ENCODE measurements at regions not wholly inside any gene's neighbourhood (a gene's known extent, or its start where the extent isn't known, plus 50 kb on each side); places are given as distances from the start of the nearest gene placed in this dataset.

- no peak overlapping the region for H3K4me3 ChIP-seq (ENCODE audit: low read depth, low read length)
- DNase-seq (ENCODE audit: low read depth): no peak
- no peak for TF ChIP-seq CTCF (conservative IDR thresholded peaks at IDR 0.05; ENCODE audit: low read depth, low read length)
These were observed 54.4 kb upstream of the BHLHE23 start for GRCh38 chr20:63061051-63061770.

GRCh38 chr20:63060057-63060991 is 53.6 kb upstream of the BHLHE23 start:
- TF ChIP-seq CTCF (conservative IDR thresholded peaks at IDR 0.05; ENCODE audit: low read depth, low read length): no peak
- no peak for DNase-seq (ENCODE audit: low read depth)
- H3K4me3 ChIP-seq (ENCODE audit: low read depth, low read length): no peak overlapping the region

GRCh38 chr20:63059684-63060056 is 52.9 kb upstream of the BHLHE23 start:
- DNase-seq (ENCODE audit: low read depth): no peak
- no peak overlapping the region for H3K4me3 ChIP-seq (ENCODE audit: low read depth, low read length)
- TF ChIP-seq CTCF (conservative IDR thresholded peaks at IDR 0.05; ENCODE audit: low read depth, low read length): no peak

GRCh38 chr20:63058696-63059335 is 52.1 kb upstream of the BHLHE23 start:
- TF ChIP-seq CTCF (conservative IDR thresholded peaks at IDR 0.05; ENCODE audit: low read depth, low read length): no peak
- DNase-seq (ENCODE audit: low read depth): no peak
- H3K4me3 ChIP-seq (ENCODE audit: low read depth, low read length): no peak overlapping the region

GRCh38 chr20:63057171-63058117 is 50.7 kb upstream of the BHLHE23 start:
- no peak for DNase-seq (ENCODE audit: low read depth)
- no peak overlapping the region for H3K4me3 ChIP-seq (ENCODE audit: low read depth, low read length)
- no peak for TF ChIP-seq CTCF (conservative IDR thresholded peaks at IDR 0.05; ENCODE audit: low read depth, low read length)
